Stimulated activated naive B cell treated with anti-CD40 and anti-IgM and Interleukin-4, amounts not matched to agents 10 μg/mL and 1 μg/mL and 100 μg/mL, for 72 hours (primary cell): ENCODE measurements at regions not wholly inside any gene's neighbourhood (a gene's known extent, or its start where the extent isn't known, plus 50 kb on each side); places are given as distances from the start of the nearest gene placed in this dataset.
A peak's percentile ranks its signal among the peaks of the same experiment; 100 is the strongest.
"Not testable (repeated sequence)": the region's sequence is repeated elsewhere in the genome, so short reads cannot be mapped to it uniquely, and the experiment has no call there.

ENCODE experiments used
- ATAC-seq, 2 donors: fragments of 150-1000 bp; cut with Tn5 transposase; replicated peaks; 2 replicates each; pipeline ENCODE4 v1.10.0; 2021; ENCODE audit warnings: moderate library complexity in 1 of 2
- DNase-seq: peaks from one replicate; pipeline ENCODE4 v3.0.0; 2021
- H3K27ac Mint-ChIP-seq: one replicate; pipeline ENCODE4 v1.8.0; 2022; ENCODE audit warnings: mild to moderate bottlenecking, mixed read lengths
- H3K27me3 Mint-ChIP-seq, 2 donors: one replicate each; pipeline ENCODE4 v1.8.0; 2022; ENCODE audit warnings: mixed read lengths in 2 of 2
- H3K36me3 Mint-ChIP-seq, 2 donors: one replicate each; pipeline ENCODE4 v1.8.0; 2022; ENCODE audit warnings: mixed read lengths in 2 of 2, mild to moderate bottlenecking in 1 of 2
- H3K4me1 Mint-ChIP-seq, 2 donors: one replicate each; pipeline ENCODE4 v1.8.0; 2022; ENCODE audit warnings: mixed read lengths in 2 of 2, mild to moderate bottlenecking in 1 of 2
- H3K4me3 Mint-ChIP-seq, 2 donors: one replicate each; pipeline ENCODE4 v1.8.0; 2022; ENCODE audit warnings: mild to moderate bottlenecking in 2 of 2, mixed read lengths in 2 of 2, moderate library complexity in 1 of 2
- H3K9me3 Mint-ChIP-seq, 2 donors: one replicate each; pipeline ENCODE4 v1.8.0; 2022; ENCODE audit warnings: mixed read lengths in 2 of 2, mild to moderate bottlenecking in 1 of 2

DNA sequence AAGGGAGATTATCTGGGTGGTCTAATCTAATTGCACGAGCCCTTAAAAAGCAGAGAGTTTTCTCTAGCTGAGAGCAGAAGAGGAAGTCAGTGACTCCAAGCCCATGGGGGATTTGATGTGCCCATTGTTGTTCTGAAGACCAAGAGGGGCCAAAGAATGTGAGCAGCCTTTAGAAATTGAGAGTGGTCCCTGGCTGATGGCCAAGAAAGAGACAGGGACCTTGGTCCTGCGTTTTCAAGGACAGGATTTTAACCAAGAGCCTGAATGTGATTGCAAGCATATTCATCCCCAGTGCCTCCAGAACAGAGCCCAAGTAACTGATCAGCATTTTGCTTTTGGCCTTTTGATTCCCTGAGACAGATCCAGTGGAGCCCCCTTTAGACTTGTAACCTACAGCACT, 1353.9 kb downstream of the AACS start:
- Mint-ChIP-seq H3K9me3 (peaks cover 0 to 4% of the 10 kb centered on the region in 2 donors), H3K27ac (no peak overlapping the region), H3K4me3 (no peak overlapping the region), H3K36me3 (no peaks in the 10 kb centered on the region), H3K27me3 (no peaks in the 10 kb centered on the region), H3K4me1 (no peaks in the 10 kb centered on the region)
- ATAC-seq (no peak), DNase-seq (no peak)

DNA sequence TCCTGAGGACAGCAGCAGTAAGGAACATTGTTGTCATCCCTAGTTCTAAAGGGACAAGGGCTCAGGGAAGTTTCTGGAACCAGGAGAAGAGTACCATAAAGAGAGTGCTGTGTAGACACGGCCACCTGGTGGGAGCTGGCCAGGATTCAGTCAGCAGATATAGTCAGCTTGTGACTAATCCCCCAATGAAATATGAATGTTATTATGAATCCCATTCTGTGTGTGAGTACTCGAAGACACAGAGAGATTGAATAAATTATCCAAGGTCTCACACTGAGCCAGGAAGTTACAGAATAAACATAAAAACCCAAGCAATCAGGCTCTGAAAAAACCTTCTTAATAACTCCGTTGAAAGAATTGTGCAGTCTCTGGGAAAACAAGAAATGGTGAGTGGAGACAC, 1359.5 kb downstream of the AACS start:
- Mint-ChIP-seq H3K9me3 (peaks cover 10 to 14% of the 10 kb centered on the region in 2 donors), H3K27ac (no peak overlapping the region)
- no peak for DNase-seq

DNA sequence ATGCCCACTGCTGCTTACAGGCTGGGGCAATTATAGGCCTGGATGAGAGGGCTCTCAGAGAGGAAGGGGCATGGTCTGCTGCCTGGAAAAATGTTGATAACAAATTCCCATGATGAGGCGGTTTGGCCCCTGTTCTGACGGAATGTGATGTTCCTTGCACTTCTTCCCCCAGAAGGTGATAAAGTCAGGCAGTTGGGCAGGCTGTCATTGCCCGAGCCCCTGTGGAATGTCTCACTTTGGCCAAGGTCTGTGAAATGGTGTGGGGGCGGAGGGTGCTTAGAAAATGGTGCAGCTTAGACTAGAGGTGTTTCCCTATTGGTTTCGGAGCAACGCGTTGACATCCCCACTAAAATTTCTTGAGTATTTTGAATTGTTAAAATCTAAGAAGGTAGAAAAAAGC, 1360.0 kb downstream of the AACS start:
- H3K27me3 Mint-ChIP-seq, result no peaks in the 10 kb centered on the region
- ATAC-seq, result no peak
- H3K27ac Mint-ChIP-seq, result no peak overlapping the region
- peaks cover 11 to 15% of the 10 kb centered on the region in 2 donors for H3K9me3 Mint-ChIP-seq
- no peaks in the 10 kb centered on the region for H3K4me1 Mint-ChIP-seq
- no peak overlapping the region for H3K4me3 Mint-ChIP-seq
- DNase-seq, result no peak
- no peaks in the 10 kb centered on the region for H3K36me3 Mint-ChIP-seq

More for the DNA sequence above, 1359.5 kb downstream of the AACS start:
- H3K36me3 Mint-ChIP-seq, result no peaks in the 10 kb centered on the region
- no peaks in the 10 kb centered on the region for H3K27me3 Mint-ChIP-seq
- H3K4me1 Mint-ChIP-seq, result no peaks in the 10 kb centered on the region
- no peak overlapping the region for H3K4me3 Mint-ChIP-seq
- ATAC-seq, result no peak

DNA sequence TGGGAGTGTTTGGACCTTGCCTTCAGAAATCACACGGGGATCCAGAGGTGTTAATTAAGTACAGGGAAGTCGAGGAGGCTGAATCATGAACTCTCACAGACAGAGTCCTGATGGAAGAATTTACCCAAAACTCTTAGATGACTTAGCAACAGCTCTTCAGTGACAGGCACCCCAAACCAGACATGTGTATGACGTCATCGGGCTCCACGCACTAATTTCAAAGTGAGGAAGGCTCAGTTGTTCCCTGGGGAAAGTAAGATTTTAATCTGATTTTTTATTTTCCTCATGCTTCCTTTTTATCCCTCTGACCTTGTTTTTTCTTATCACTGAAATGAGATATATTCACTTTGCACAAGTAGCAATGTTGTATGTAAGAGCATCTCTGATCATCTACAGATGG, 1363.5 kb downstream of the AACS start:
- Mint-ChIP-seq H3K36me3 (no peaks in the 10 kb centered on the region), H3K27me3 (no peaks in the 10 kb centered on the region), H3K4me1 (no peaks in the 10 kb centered on the region), H3K4me3 (no peak overlapping the region), H3K9me3 (peaks cover 13 to 19% of the 10 kb centered on the region in 2 donors), H3K27ac (no peak overlapping the region)
- DNase-seq, result no peak
- no peak for ATAC-seq

DNA sequence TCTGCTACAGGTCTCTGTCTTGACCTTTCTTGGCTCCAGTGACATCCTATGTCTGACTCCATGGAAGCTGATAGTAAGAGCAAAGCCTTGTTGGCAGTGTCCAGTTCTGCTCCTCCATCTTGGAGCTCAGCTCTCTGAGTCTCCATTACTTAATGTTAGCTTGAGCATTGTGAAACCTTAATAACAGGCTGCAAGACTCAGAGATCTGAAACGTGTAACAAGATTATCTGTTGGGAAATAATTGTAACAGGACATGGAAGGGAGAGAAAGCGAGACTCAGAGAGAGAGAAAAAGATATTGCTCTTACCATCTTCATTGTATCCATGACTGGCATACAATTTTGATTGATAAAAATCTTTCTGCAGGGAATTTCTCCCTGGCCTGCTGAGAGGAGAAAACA, 1365.7 kb downstream of the AACS start:
- no peak overlapping the region for H3K4me3 Mint-ChIP-seq
- ATAC-seq, result no peak
- no peak overlapping the region for H3K27ac Mint-ChIP-seq
- H3K27me3 Mint-ChIP-seq, result no peaks in the 10 kb centered on the region
- H3K9me3 Mint-ChIP-seq, result peaks cover 10 to 19% of the 10 kb centered on the region in 2 donors
- no peaks in the 10 kb centered on the region for H3K4me1 Mint-ChIP-seq
- DNase-seq, result no peak
- no peaks in the 10 kb centered on the region for H3K36me3 Mint-ChIP-seq

DNA sequence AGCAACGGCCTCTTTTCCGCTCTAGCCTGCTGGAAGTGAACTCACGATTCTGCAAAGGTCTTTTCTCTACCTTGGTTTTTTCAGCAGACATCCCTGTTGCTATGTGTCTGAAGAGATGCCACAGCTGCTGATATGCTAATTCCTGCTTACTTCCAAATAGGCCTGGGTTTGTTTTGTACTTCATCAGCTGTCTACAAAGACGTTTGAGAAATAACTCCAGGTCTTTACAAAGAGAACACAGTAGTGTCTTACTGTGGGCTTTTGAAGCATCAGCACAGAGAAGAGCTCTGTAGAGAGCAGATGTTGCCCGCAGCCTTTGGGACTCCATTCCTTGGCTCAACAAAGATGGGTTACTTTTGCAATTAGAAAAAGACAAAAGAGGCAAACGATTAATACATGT, 1366.5 kb downstream of the AACS start:
- Mint-ChIP-seq H3K4me3 (no peak overlapping the region), H3K27me3 (no peaks in the 10 kb centered on the region), H3K4me1 (no peaks in the 10 kb centered on the region), H3K27ac (no peak overlapping the region), H3K9me3 (peaks cover 10 to 19% of the 10 kb centered on the region in 2 donors), H3K36me3 (no peaks in the 10 kb centered on the region)
- ATAC-seq, result no peak
- no peak for DNase-seq

DNA sequence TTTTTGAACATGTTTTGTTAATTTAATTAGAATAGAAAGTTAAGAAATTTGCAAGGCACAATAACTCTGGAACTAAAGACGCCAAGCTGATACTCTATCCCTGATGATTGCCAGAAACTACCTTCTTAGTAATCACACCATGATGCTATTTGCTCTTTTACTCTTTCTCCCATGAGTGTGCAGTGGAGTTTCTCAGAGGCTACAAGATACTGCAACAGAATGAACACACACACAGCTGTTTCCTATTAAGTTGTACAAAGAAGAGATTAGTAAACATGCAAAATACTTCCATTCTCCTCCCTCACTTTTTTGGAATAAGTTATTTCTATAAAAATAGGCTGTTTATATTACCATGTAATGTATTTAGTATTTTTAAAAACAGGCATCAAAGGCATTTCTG, 1367.5 kb downstream of the AACS start:
- DNase-seq, result no peak
- Mint-ChIP-seq H3K4me3 (no peak overlapping the region), H3K9me3 (peaks cover 10 to 19% of the 10 kb centered on the region in 2 donors), H3K36me3 (no peaks in the 10 kb centered on the region), H3K27me3 (no peaks in the 10 kb centered on the region), H3K27ac (no peak overlapping the region), H3K4me1 (no peaks in the 10 kb centered on the region)
- no peak for ATAC-seq

DNA sequence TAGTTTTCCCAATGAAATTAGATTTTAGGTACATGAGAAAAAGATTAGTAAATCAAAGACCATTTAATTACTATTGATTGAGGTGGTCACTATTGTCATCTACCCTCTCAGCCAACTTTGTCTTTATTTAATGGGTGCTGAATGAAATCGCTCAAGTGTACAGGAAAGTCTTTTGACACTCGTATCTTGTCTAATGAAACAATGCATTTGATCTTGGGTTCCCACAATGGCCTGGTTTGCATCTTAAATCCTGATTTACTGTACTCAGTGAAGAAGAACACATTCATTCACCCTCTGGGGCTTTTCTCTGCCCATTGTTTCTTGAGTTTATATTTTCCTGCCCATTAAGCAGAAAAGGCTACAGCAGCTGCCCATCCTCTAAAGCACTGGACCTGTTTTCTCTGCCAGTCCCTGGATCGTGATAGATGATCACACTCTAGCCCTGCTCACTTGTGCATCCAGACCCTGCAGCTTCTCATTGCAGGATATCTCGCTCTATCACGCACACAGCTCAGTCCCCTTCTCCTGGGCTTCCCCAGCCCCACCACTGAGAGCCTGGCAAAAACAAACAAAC, 1369.3 kb downstream of the AACS start:
- Mint-ChIP-seq H3K4me1 (no peaks in the 10 kb centered on the region), H3K27ac (no peak overlapping the region), H3K9me3 (peaks cover 5 to 7% of the 10 kb centered on the region in 2 donors), H3K36me3 (no peaks in the 10 kb centered on the region), H3K4me3 (no peak overlapping the region), H3K27me3 (no peaks in the 10 kb centered on the region)
- ATAC-seq (no peak), DNase-seq (no peak)

DNA sequence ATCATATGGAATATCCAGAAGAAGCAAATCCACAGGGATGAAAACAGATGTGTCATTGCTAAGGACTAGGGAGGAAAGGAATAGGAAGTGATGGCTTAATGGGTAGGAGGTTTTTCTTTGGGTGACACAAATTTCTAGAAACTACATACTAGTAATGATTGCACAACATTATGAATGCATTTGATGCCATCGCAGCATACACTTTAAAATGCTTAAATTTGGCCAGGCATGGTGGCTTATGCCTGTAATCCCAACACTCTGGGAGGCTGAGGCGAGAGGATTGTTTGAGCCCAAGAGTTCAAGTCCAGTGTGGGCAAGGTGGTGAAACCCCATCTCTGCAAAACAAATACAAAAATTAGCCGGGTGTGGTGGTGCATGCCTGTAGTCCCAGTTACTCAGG, 1370.8 kb downstream of the AACS start:
- Mint-ChIP-seq H3K27ac (no peak overlapping the region), H3K27me3 (no peaks in the 10 kb centered on the region), H3K36me3 (no peaks in the 10 kb centered on the region), H3K4me3 (no peak overlapping the region), H3K4me1 (no peaks in the 10 kb centered on the region), H3K9me3 (no peaks in the 10 kb centered on the region)
- no peak for ATAC-seq
- DNase-seq, result no peak

DNA sequence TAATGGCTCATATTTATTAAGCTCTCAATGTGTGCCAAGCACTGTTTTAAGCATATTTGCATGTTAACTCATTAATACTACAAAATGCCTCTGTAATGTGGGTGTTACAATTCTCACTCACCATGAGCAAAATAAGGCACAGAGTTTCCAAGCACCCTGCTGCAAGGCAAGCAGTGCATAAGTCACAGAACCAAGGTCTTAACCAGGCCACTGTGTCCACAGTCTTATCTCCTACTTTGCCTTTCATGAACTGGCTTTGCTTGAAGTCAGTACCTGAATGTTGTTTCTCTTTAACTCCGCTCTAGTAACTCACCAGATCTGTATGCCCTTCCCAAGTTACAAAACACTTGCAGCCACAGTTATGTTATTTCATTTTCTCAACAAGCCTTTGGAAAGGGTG, 1372.7 kb downstream of the AACS start:
- no peaks in the 10 kb centered on the region for H3K4me1 Mint-ChIP-seq
- H3K27me3 Mint-ChIP-seq, result no peaks in the 10 kb centered on the region
- no peak overlapping the region for H3K4me3 Mint-ChIP-seq
- H3K9me3 Mint-ChIP-seq, result no peaks in the 10 kb centered on the region
- no peaks in the 10 kb centered on the region for H3K36me3 Mint-ChIP-seq
- no peak overlapping the region for H3K27ac Mint-ChIP-seq
- DNase-seq (no peak), ATAC-seq (no peak)

DNA sequence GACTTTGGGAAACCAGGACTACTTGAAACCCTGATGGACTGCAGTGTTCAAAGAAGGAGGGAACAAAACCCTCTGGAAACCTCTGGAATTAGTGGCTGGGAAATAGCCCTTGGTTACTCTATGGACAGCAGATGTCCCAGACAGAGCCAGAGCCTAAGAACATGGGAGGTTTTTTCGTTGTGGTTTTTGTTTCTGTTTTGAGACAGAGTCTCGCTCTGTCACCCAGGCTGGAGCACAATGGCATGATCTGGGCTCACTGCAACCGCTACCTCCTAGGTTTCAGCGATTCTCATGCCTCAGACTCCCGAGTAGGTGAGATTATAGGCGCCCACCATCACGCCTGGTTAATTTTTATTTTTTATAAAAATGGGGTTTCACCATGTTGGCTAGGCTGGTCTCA, 1378.7 kb downstream of the AACS start:
- H3K36me3 Mint-ChIP-seq, result no peaks in the 10 kb centered on the region
- no peak for DNase-seq
- H3K4me1 Mint-ChIP-seq, result peaks cover 0 to 13% of the 10 kb centered on the region in 2 donors
- no peak for ATAC-seq
- no peaks in the 10 kb centered on the region for H3K27me3 Mint-ChIP-seq
- no peak overlapping the region for H3K4me3 Mint-ChIP-seq
- H3K27ac Mint-ChIP-seq, result no peak overlapping the region
- peaks cover 6 to 7% of the 10 kb centered on the region in 2 donors for H3K9me3 Mint-ChIP-seq

DNA sequence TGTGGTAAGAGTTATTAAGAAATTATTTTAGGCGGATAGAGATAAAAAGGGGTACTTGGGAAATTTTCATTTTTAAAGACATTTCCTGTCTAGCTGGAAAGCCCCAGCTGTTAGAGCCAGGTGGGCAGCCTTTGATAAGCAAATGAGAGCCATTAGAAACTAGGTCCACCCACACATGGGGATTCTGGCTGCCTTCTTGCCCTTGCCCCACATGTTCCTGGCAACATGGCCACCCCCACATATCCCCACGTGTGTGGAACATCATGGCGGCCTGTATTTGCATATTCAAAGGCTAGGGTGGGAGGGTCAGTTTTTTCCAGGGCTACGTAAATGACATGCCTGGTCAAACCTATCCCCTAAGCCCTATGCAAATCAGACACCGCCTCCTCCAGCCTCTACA, 1382.1 kb downstream of the AACS start:
- Mint-ChIP-seq H3K27ac (no peak overlapping the region), H3K36me3 (no peaks in the 10 kb centered on the region), H3K4me3 (peak overlapping the region in 1 of 2 donors; percentile 31), H3K4me1 (peaks cover 0 to 13% of the 10 kb centered on the region in 2 donors), H3K9me3 (peaks cover 8 to 11% of the 10 kb centered on the region in 2 donors), H3K27me3 (no peaks in the 10 kb centered on the region)
- ATAC-seq (peak in 1 of 2 donors; percentile 38), DNase-seq (no peak)

DNA sequence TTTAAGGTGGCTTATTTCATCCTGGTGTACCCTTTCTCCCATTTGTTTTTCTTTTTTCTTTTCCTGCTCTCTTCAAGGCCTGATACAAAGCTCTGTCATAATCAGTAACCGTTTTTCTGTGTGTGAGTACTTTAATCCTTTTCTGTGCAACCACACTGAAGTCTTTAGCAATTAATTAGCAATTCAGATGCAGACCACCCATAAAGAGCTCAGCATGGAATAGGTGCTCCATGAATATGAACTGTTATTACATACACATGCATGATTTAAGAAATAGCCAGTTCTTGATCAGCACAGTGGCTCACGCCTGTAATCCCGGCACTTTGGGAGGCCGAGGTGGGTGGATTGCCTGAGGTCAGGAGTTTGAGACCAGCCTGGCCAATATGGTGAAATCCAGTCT, 1386.6 kb downstream of the AACS start:
- ATAC-seq, result no peak
- Mint-ChIP-seq H3K36me3 (no peaks in the 10 kb centered on the region), H3K9me3 (peaks cover 3 to 5% of the 10 kb centered on the region in 2 donors), H3K27me3 (no peaks in the 10 kb centered on the region), H3K27ac (no peak overlapping the region), H3K4me1 (peaks cover 0 to 8% of the 10 kb centered on the region in 2 donors), H3K4me3 (no peak overlapping the region)
- no peak for DNase-seq

DNA sequence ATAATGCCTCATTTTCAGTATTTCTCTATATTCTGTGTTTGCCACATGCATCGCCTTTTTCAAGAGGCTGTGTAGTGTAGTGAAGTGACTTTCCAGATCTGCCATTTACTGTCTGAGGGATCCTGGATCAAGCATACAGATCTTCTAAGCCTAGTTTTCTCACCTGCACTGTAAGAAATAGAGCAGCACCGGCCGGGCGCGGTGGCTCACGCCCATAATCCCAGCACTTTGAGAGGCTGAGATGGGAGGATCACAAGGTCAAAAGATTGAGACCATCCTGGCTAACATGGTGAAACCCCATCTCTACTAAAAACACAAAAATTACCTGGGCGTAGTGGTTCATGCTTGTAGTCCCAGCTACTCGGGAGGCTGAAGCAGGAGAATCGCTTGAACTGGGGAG, 1387.5 kb downstream of the AACS start:
- not testable (repeated sequence) for DNase-seq, H3K27me3 Mint-ChIP-seq, H3K4me1 Mint-ChIP-seq, H3K36me3 Mint-ChIP-seq, H3K4me3 Mint-ChIP-seq, H3K9me3 Mint-ChIP-seq, H3K27ac Mint-ChIP-seq, ATAC-seq

DNA sequence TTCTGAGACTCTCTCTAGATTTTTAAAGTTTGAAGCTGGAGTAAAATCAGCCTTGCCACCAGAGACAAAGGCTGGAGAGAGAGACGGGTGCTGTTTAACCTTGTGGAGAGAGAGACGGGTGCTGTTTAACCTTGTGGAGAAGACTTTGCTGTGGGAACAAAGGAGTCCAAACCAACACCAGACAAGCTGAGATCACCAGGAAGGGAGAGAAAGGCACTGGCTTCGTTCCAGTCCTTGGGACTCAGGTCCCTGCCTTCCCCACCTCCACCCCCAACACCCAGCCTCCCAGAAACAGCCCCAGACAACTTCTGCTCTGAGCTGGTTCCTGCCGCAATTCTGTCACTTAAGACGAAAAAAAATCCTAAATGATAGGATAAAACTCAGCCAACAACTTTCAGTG, 1389.3 kb downstream of the AACS start:
- no peaks in the 10 kb centered on the region for H3K27me3 Mint-ChIP-seq
- no peaks in the 10 kb centered on the region for H3K36me3 Mint-ChIP-seq
- no peak overlapping the region for H3K27ac Mint-ChIP-seq
- DNase-seq (no peak), ATAC-seq (no peak)
- H3K4me1 Mint-ChIP-seq, result no peaks in the 10 kb centered on the region
- H3K9me3 Mint-ChIP-seq, result no peaks in the 10 kb centered on the region
- H3K4me3 Mint-ChIP-seq, result no peak overlapping the region

DNA sequence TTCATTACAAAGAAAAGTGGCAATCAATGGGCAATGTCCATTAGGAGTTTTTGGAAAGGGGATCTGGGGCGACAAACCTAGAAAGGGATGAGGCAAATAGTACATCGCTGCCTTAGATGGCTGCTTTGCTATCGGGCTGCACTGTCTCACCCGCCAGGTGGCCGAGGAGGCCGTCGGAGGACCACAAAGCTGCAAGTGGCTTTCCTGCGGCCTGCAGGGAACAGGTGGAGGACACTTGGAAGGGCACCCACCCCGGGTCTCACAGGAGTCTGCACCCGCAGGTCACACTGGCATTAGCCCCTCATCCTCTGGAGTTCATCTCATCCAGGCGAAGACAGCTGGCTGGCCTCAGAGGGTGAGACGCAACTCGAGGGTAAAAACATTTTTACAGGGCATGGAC, 1392.5 kb downstream of the AACS start:
- Mint-ChIP-seq H3K4me1 (no peaks in the 10 kb centered on the region), H3K9me3 (no peaks in the 10 kb centered on the region), H3K36me3 (no peaks in the 10 kb centered on the region), H3K27me3 (no peaks in the 10 kb centered on the region), H3K27ac (no peak overlapping the region), H3K4me3 (no peak overlapping the region)
- ATAC-seq, result no peak
- no peak for DNase-seq
